ENCODE measurements at regions not wholly inside any gene's neighbourhood (a gene's known extent, or its start where the extent isn't known, plus 50 kb on each side); places are given as distances from the start of the nearest gene placed in this dataset.

- no CpG with 5 or more reads among the region's 2 CpGs for WGBS (ENCODE audit: insufficient coverage)
- H3K4me1 ChIP-seq (ENCODE audit: control insufficient read depth, insufficient read depth, low read length): peaks cover 13% of the 10 kb centered on the region
- no peak for DNase-seq (ENCODE audit: low read depth in 4 of 6, low spot score in 6 of 6)
- no peaks in the 10 kb centered on the region for H3K27me3 ChIP-seq (ENCODE audit: control insufficient read depth, insufficient read depth, low read length)
- H3K9me3 ChIP-seq (ENCODE audit: control insufficient read depth, insufficient read depth, low read length): peaks cover 5% of the 10 kb centered on the region
- no peaks in the 10 kb centered on the region for H3K36me3 ChIP-seq (ENCODE audit: control insufficient read depth, insufficient read depth, low read length)
- H3K4me3 ChIP-seq (ENCODE audit: low read depth, low read length): no peak overlapping the region
- no peak overlapping the region for H3K27ac ChIP-seq (ENCODE audit: low read depth, low read length)
Measured at GRCh38 chr18:37672001-37672400, 106.4 kb upstream of the CELF4 start.

GRCh38 chr18:37671530-37671929, 105.9 kb upstream of the CELF4 start:
- no peaks in the 10 kb centered on the region for H3K36me3 ChIP-seq (ENCODE audit: control insufficient read depth, insufficient read depth, low read length)
- H3K4me1 ChIP-seq (ENCODE audit: control insufficient read depth, insufficient read depth, low read length): peaks cover 13% of the 10 kb centered on the region
- no peaks in the 10 kb centered on the region for H3K27me3 ChIP-seq (ENCODE audit: control insufficient read depth, insufficient read depth, low read length)
- peaks cover 5% of the 10 kb centered on the region for H3K9me3 ChIP-seq (ENCODE audit: control insufficient read depth, insufficient read depth, low read length)
- WGBS (ENCODE audit: insufficient coverage): 86% methylated on average over 3 of the region's 6 CpGs
- DNase-seq (ENCODE audit: low read depth in 4 of 6, low spot score in 6 of 6): no peak
- no peak overlapping the region for H3K4me3 ChIP-seq (ENCODE audit: low read depth, low read length)
- H3K27ac ChIP-seq (ENCODE audit: low read depth, low read length): no peak overlapping the region

DNA sequence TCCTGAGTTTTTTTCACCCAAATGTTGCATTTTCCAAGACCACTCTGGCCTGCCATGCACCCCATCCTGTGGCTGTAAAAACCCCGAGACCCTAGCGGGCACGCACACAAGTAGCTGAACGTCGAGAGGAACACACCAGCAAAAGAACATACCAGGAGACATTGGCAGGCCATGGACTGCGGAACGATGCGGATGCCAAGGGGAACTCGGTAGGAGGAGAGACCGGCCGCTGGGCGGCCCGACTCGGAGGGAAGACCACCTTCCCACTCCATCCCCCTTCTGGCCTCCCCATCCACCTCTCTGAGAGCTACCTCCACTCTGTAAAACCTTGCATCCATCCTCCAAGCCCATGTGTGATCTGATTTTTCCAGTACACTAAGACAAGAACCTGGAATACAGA, 105.5 kb upstream of the CELF4 start:
- Histone ChIP-seq H3K27ac (ENCODE audit: low read depth, low read length) (no peak overlapping the region), H3K27me3 (ENCODE audit: control insufficient read depth, insufficient read depth, low read length) (no peaks in the 10 kb centered on the region), H3K9me3 (ENCODE audit: control insufficient read depth, insufficient read depth, low read length) (peaks cover 5% of the 10 kb centered on the region), H3K36me3 (ENCODE audit: control insufficient read depth, insufficient read depth, low read length) (no peaks in the 10 kb centered on the region), H3K4me1 (ENCODE audit: control insufficient read depth, insufficient read depth, low read length) (peaks cover 13% of the 10 kb centered on the region), H3K4me3 (ENCODE audit: low read depth, low read length) (no peak overlapping the region)
- 93% methylated on average over 14 of the region's 14 CpGs for WGBS (ENCODE audit: insufficient coverage)
- no peak for DNase-seq (ENCODE audit: low read depth in 4 of 6, low spot score in 6 of 6)

DNA sequence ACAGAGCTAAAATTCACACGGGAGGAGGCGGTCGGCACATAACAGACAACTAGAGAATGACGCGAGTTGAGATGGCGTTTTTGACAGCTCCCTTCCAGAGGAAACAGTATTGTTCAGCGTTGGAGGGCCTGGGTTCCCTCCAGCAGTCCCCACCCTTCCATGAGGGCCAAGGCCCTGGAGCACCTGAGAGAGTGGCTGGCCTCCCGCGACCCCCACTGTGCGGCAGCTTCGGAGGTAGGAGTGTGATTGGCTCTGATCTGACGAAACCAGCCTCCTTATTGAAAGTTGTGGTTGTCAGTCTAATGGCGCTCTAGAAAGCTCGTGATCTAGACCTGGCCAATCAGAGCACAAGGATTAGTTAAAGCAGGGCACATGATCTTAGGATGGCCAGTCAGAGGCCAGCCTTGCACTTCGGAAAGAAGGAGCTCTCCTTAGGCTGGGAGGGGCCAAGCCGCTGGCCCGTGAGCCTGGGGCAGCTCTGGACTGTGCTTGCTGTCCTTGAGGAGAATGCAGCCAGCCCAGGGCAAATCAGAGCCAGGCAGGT, 104.5 kb upstream of the CELF4 start:
- peaks cover 2% of the 10 kb centered on the region for H3K9me3 ChIP-seq (ENCODE audit: control insufficient read depth, insufficient read depth, low read length)
- no peak overlapping the region for H3K27ac ChIP-seq (ENCODE audit: low read depth, low read length)
- peaks cover 13% of the 10 kb centered on the region for H3K4me1 ChIP-seq (ENCODE audit: control insufficient read depth, insufficient read depth, low read length)
- DNase-seq (ENCODE audit: low read depth in 4 of 6, low spot score in 6 of 6): no peak
- 94% methylated on average over 14 of the region's 17 CpGs for WGBS (ENCODE audit: insufficient coverage)
- no peak overlapping the region for H3K4me3 ChIP-seq (ENCODE audit: low read depth, low read length)
- no peaks in the 10 kb centered on the region for H3K27me3 ChIP-seq (ENCODE audit: control insufficient read depth, insufficient read depth, low read length)
- no peaks in the 10 kb centered on the region for H3K36me3 ChIP-seq (ENCODE audit: control insufficient read depth, insufficient read depth, low read length)

DNA sequence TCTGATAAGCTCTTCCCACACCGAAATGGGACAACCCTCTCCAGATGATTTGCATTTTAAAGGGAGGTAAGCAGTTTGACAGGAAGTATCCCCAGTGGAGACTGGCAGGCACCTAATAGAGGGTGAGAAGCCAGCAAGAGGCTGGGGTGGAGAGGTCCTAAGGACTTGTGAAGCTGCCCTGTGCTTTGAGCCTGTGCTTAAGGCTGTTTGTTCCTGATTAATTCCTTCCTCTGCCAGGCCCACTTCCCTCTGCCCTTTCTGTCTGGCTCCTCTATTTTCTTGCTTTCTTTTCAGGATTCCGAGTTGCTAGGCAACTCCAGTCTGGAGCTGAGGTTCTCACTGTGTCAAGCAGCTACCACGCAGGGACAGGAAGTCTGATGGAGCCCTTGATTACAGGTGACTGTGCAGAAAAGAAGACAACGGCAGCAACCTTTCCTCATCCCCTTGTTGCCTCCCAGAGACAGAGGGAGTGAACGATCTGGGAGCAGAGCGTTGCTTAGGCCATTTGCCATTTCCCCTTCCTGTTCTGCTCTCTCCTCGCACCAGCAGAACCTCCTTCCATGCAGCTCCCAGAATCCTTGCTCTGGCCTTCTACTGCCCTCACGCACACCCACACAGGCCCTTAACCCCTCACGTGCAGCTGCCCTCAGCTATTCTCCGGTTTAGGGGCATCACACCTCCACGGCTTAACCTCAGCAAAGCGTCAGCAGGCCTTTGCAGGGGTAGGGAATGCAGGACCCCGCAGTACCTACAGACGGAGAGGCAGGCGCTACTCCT, 103.6 kb upstream of the CELF4 start:
- DNase-seq (ENCODE audit: low read depth in 4 of 6, low spot score in 6 of 6): peak in 5 of 6 donors; percentile 45 to 96 (median 65)
- Histone ChIP-seq H3K27me3 (ENCODE audit: control insufficient read depth, insufficient read depth, low read length) (no peaks in the 10 kb centered on the region), H3K27ac (ENCODE audit: low read depth, low read length) (no peak overlapping the region), H3K9me3 (ENCODE audit: control insufficient read depth, insufficient read depth, low read length) (peaks cover 2% of the 10 kb centered on the region), H3K36me3 (ENCODE audit: control insufficient read depth, insufficient read depth, low read length) (no peaks in the 10 kb centered on the region), H3K4me1 (ENCODE audit: control insufficient read depth, insufficient read depth, low read length) (peaks cover 13% of the 10 kb centered on the region), H3K4me3 (ENCODE audit: low read depth, low read length) (no peak overlapping the region)
- 61% methylated on average over 13 of the region's 15 CpGs for WGBS (ENCODE audit: insufficient coverage)

GRCh38 chr18:37667836-37668235, 102.2 kb upstream of the CELF4 start:
- DNase-seq (ENCODE audit: low read depth in 4 of 6, low spot score in 6 of 6): no peak
- no peaks in the 10 kb centered on the region for H3K36me3 ChIP-seq (ENCODE audit: control insufficient read depth, insufficient read depth, low read length)
- no peaks in the 10 kb centered on the region for H3K27me3 ChIP-seq (ENCODE audit: control insufficient read depth, insufficient read depth, low read length)
- no peak overlapping the region for H3K27ac ChIP-seq (ENCODE audit: low read depth, low read length)
- WGBS (ENCODE audit: insufficient coverage): no CpG with 5 or more reads among the region's 1 CpG
- peaks cover 2% of the 10 kb centered on the region for H3K9me3 ChIP-seq (ENCODE audit: control insufficient read depth, insufficient read depth, low read length)
- no peak overlapping the region for H3K4me3 ChIP-seq (ENCODE audit: low read depth, low read length)
- peaks cover 13% of the 10 kb centered on the region for H3K4me1 ChIP-seq (ENCODE audit: control insufficient read depth, insufficient read depth, low read length)

- Histone ChIP-seq H3K27me3 (ENCODE audit: control insufficient read depth, insufficient read depth, low read length) (no peaks in the 10 kb centered on the region), H3K4me1 (ENCODE audit: control insufficient read depth, insufficient read depth, low read length) (peaks cover 13% of the 10 kb centered on the region), H3K4me3 (ENCODE audit: low read depth, low read length) (no peak overlapping the region), H3K36me3 (ENCODE audit: control insufficient read depth, insufficient read depth, low read length) (no peaks in the 10 kb centered on the region), H3K9me3 (ENCODE audit: control insufficient read depth, insufficient read depth, low read length) (peaks cover 2% of the 10 kb centered on the region), H3K27ac (ENCODE audit: low read depth, low read length) (no peak overlapping the region)
- WGBS (ENCODE audit: insufficient coverage): 100% methylated on average over 1 of the region's 1 CpG
- DNase-seq (ENCODE audit: low read depth in 4 of 6, low spot score in 6 of 6): no peak
Measured at GRCh38 chr18:37666991-37667390, 101.4 kb upstream of the CELF4 start.

- H3K4me3 ChIP-seq (ENCODE audit: low read depth, low read length): no peak overlapping the region
- H3K27me3 ChIP-seq (ENCODE audit: control insufficient read depth, insufficient read depth, low read length): no peaks in the 10 kb centered on the region
- WGBS (ENCODE audit: insufficient coverage): 67% methylated on average over 2 of the region's 2 CpGs
- H3K27ac ChIP-seq (ENCODE audit: low read depth, low read length): no peak overlapping the region
- H3K4me1 ChIP-seq (ENCODE audit: control insufficient read depth, insufficient read depth, low read length): peaks cover 13% of the 10 kb centered on the region
- peaks cover 2% of the 10 kb centered on the region for H3K9me3 ChIP-seq (ENCODE audit: control insufficient read depth, insufficient read depth, low read length)
- H3K36me3 ChIP-seq (ENCODE audit: control insufficient read depth, insufficient read depth, low read length): no peaks in the 10 kb centered on the region
- no peak for DNase-seq (ENCODE audit: low read depth in 4 of 6, low spot score in 6 of 6)
Measured at GRCh38 chr18:37666451-37666850, 100.9 kb upstream of the CELF4 start.

DNA sequence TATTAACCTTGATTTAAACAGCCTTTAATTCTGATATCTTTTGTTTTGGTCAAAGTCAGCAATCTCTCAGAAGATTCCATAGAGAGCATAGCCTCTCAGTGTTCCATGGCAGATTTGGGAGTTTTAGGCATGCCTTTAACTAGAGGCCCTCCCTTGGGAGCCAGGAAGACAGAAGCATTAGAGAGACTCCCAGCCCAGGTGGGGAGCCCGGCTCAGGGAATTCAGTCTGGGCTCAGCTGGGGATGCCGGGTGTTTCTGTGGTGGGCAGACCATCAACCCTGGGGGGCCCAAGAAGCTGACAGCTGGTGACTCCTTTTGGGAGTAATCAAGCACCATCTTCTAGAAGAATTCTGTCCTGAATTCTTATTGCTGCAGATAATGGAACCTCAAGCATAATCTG, 99.7 kb upstream of the CELF4 start:
- no peak for DNase-seq (ENCODE audit: low read depth in 4 of 6, low spot score in 6 of 6)
- H3K4me3 ChIP-seq (ENCODE audit: low read depth, low read length): no peak overlapping the region
- no peak overlapping the region for H3K27ac ChIP-seq (ENCODE audit: low read depth, low read length)
- H3K27me3 ChIP-seq (ENCODE audit: control insufficient read depth, insufficient read depth, low read length): no peaks in the 10 kb centered on the region
- no peaks in the 10 kb centered on the region for H3K9me3 ChIP-seq (ENCODE audit: control insufficient read depth, insufficient read depth, low read length)
- no peaks in the 10 kb centered on the region for H3K36me3 ChIP-seq (ENCODE audit: control insufficient read depth, insufficient read depth, low read length)
- H3K4me1 ChIP-seq (ENCODE audit: control insufficient read depth, insufficient read depth, low read length): peaks cover 13% of the 10 kb centered on the region
- WGBS (ENCODE audit: insufficient coverage): 80% methylated on average over 1 of the region's 2 CpGs

DNA sequence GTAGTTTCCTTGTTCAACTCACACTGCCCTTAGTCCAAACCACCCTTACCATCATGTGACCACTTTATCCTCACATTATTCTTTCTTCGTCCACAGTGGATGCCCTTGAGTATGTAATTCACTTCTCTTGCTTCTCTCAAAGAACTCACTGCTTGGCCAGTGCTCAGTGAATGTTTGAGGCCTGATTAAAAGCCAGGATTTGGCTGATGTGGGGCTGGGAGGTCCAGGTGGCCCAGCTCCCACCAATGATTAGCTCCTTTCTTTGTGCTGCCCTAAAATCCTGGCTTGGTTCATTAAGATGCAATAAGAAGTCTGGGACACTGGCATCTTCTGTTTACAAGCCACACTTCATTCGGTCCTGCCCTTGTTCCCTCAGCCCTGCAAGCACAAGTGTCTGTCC, 97.8 kb upstream of the CELF4 start:
- no peak overlapping the region for H3K4me3 ChIP-seq (ENCODE audit: low read depth, low read length)
- H3K27me3 ChIP-seq (ENCODE audit: control insufficient read depth, insufficient read depth, low read length): no peaks in the 10 kb centered on the region
- no peaks in the 10 kb centered on the region for H3K9me3 ChIP-seq (ENCODE audit: control insufficient read depth, insufficient read depth, low read length)
- DNase-seq (ENCODE audit: low read depth in 4 of 6, low spot score in 6 of 6): peak in 1 of 6 donors; percentile 73
- no peak overlapping the region for H3K27ac ChIP-seq (ENCODE audit: low read depth, low read length)
- H3K36me3 ChIP-seq (ENCODE audit: control insufficient read depth, insufficient read depth, low read length): no peaks in the 10 kb centered on the region
- 40% methylated on average over 1 of the region's 2 CpGs for WGBS (ENCODE audit: insufficient coverage)
- no peaks in the 10 kb centered on the region for H3K4me1 ChIP-seq (ENCODE audit: control insufficient read depth, insufficient read depth, low read length)
